Panc1 (cell line): ENCODE measurements at regions not wholly inside any gene's neighbourhood (a gene's known extent, or its start where the extent isn't known, plus 50 kb on each side); places are given as distances from the start of the nearest gene placed in this dataset.

Experiments
- ATAC-seq: fragments of 200-7000 bp; cut with Tn5 transposase; 2 replicates; pipeline ENCODE4 v1.9.1; 2020; ENCODE audit warnings: mild to moderate bottlenecking, moderate library complexity
- BruUV-seq: library from RNA; stranded (reverse); fragments of 400-500 nt; replicated peaks from 2 replicates; lab custom pipeline; 2021; lab: Mats Ljungman, UMichigan
- CTCF ChIA-PET: fragments of 300-600 bp; sonication (Branson Sonifier 250); formaldehyde crosslinking; loops from one replicate; lab custom pipeline; 2022; ENCODE audit warnings: antibody characterized with exemption; lab: Charles Lee
- POLR2A ChIA-PET: fragments of 300-600 bp; sonication (Branson Sonifier 250); formaldehyde crosslinking; loops from one replicate; lab custom pipeline; 2022; ENCODE audit warnings: antibody characterized with exemption; lab: Charles Lee
- DNase-seq: peaks from one replicate; pipeline ENCODE4 v3.0.0-alpha.2; 2010; ENCODE audit warnings: low read depth, low spot score
- H3K27ac ChIP-seq: 2 replicates; pipeline ENCODE4 v1.5.1; 2011; ENCODE audit warnings: mild to moderate bottlenecking, low read length, inconsistent platforms
- H3K27me3 ChIP-seq: fragments of 200-500 bp; sonication (Bioruptor generic); 2 replicates; pipeline ENCODE4 v1.6.0; 2014; ENCODE audit warnings: low read length, inconsistent platforms; ENCODE audit not compliant: control insufficient read depth, insufficient read depth
- H3K36me3 ChIP-seq: fragments of 200-500 bp; sonication (Bioruptor generic); 2 replicates; pipeline ENCODE4 v1.5.1; 2014; ENCODE audit warnings: inconsistent platforms, mild to moderate bottlenecking, low read length, moderate library complexity; ENCODE audit not compliant: control insufficient read depth, insufficient read depth
- H3K4me1 ChIP-seq: 2 replicates; pipeline ENCODE4 v1.5.1; 2011; ENCODE audit warnings: inconsistent platforms, mild to moderate bottlenecking, low read length, moderate library complexity; ENCODE audit not compliant: control insufficient read depth, insufficient read depth
- H3K4me3 ChIP-seq, 2 experiments: 2 replicates each; pipeline ENCODE4 v1.5.1; 2011 to 2012; ENCODE audit warnings: low read depth in 2 of 2, low read length in 2 of 2, mild to moderate bottlenecking in 2 of 2, inconsistent platforms in 1 of 2, moderate library complexity in 1 of 2
- H3K9me3 ChIP-seq: fragments of 200-500 bp; sonication (Bioruptor generic); 2 replicates; pipeline ENCODE4 v1.5.1; 2014; ENCODE audit warnings: low read depth, mild to moderate bottlenecking, inconsistent platforms, low read length, moderate library complexity; ENCODE audit not compliant: control insufficient read depth, insufficient read depth
- POLR2AphosphoS5 ChIP-seq: IDR thresholded peaks from 2 replicates; pipeline ENCODE4 v1.6.1; 2012; ENCODE audit warnings: mild to moderate bottlenecking, low read depth, low read length, moderate library complexity
- SIN3A ChIP-seq: IDR thresholded peaks from 2 replicates; pipeline ENCODE4 v1.6.1; 2012; ENCODE audit warnings: low read depth, mild to moderate bottlenecking, low read length, moderate library complexity, borderline replicate concordance; ENCODE audit not compliant: insufficient read depth
- TCF7L2 ChIP-seq: IDR thresholded peaks from 2 replicates; pipeline ENCODE4 v1.6.1; 2011; ENCODE audit warnings: mild to moderate bottlenecking, low read depth, low read length, inconsistent platforms
- in situ Hi-C: cut with HindIII; loops from 2 replicates; pipeline ENCODE4 v1.10.0; 2016; ENCODE audit warnings: low sequenced_read_pairs, low pct_unique_long_range_greater_than_20kb
- intact Hi-C: fragments of 100-400 bp; cut with micrococcal nuclease; formaldehyde crosslinking; loops from one replicate; pipeline ENCODE4 v1.10.0; 2022; ENCODE audit not compliant: unreplicated experiment
- TF ChIP-seq, protein P1 (sequence below), 2 experiments: IDR thresholded peaks; 2 replicates each; pipeline ENCODE4 v1.6.1; 2011 to 2012; ENCODE audit warnings: low read depth in 2 of 2, control low read depth in 1 of 2, low read length in 1 of 2, mild to moderate bottlenecking in 1 of 2, moderate library complexity in 1 of 2; ENCODE audit not compliant: insufficient read depth in 1 of 2
- TF ChIP-seq, protein P2 (sequence below): fragments of 450-650 bp; IDR thresholded peaks from 2 replicates; pipeline ENCODE4 v1.5.1; 2017; ENCODE audit warnings: mild to moderate bottlenecking

DNA sequence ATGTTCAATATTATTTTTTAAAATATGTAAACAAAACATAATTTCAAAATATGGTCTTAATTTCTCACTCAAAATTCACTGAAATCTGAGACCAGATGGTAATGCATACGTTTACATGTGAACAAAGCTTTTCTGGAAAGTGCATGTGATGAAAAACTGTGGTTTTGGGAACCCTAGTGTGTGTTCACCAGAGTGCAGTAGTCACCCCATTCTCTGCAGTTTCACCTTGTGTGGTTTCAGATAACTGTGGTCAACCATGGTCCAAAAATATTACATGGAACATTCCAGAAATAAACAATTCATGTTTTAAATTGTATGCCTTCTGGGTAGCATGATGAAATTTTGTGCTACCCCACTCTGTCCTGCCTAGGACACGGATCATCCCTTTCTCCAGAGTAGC, 2021.9 kb downstream of the MRPL39 start:
- in situ Hi-C loops: no loop called here

DNA sequence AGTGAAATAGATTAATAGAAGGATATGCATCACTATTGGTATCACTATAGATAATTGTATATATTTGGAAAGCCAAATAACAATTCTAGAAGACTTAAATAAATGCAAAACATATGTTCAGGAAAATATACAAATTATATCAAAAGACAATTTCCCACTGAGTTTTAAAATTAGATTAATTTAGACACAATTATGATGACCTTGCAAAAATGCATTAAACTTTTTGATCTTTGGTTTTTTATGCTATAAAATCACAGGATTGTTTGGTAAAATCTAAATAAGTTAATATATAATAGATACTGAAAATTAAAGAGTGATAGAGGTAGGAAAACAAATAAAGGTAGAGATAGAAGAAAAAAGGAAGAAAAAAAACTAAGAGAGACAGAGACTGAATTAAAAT, 2027.7 kb downstream of the MRPL39 start:
- Histone ChIP-seq H3K27ac (no peak overlapping the region), H3K36me3 (no peaks in the 10 kb centered on the region), H3K27me3 (no peaks in the 10 kb centered on the region), H3K4me1 (no peaks in the 10 kb centered on the region), H3K9me3 (no peaks in the 10 kb centered on the region), H3K4me3 (no peak overlapping the region)
- no TSS peak for BruUV-seq
- ChIA-PET POLR2A (no interaction called here), CTCF (no interaction called here)
- intact Hi-C loops: no loop called here
- in situ Hi-C loops: no loop called here
- ATAC-seq (no peak), DNase-seq (no peak)
- no peak for TF ChIP-seq TCF7L2
- TF ChIP-seq, protein P1, sequence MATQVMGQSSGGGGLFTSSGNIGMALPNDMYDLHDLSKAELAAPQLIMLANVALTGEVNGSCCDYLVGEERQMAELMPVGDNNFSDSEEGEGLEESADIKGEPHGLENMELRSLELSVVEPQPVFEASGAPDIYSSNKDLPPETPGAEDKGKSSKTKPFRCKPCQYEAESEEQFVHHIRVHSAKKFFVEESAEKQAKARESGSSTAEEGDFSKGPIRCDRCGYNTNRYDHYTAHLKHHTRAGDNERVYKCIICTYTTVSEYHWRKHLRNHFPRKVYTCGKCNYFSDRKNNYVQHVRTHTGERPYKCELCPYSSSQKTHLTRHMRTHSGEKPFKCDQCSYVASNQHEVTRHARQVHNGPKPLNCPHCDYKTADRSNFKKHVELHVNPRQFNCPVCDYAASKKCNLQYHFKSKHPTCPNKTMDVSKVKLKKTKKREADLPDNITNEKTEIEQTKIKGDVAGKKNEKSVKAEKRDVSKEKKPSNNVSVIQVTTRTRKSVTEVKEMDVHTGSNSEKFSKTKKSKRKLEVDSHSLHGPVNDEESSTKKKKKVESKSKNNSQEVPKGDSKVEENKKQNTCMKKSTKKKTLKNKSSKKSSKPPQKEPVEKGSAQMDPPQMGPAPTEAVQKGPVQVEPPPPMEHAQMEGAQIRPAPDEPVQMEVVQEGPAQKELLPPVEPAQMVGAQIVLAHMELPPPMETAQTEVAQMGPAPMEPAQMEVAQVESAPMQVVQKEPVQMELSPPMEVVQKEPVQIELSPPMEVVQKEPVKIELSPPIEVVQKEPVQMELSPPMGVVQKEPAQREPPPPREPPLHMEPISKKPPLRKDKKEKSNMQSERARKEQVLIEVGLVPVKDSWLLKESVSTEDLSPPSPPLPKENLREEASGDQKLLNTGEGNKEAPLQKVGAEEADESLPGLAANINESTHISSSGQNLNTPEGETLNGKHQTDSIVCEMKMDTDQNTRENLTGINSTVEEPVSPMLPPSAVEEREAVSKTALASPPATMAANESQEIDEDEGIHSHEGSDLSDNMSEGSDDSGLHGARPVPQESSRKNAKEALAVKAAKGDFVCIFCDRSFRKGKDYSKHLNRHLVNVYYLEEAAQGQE (IDR thresholded peaks at IDR 0.05; ENCODE audit: insufficient read depth in 1 of 2, low read depth in 2 of 2, low read length in 1 of 2): no peak

More for the DNA sequence above, 2021.9 kb downstream of the MRPL39 start:
- no TSS peak for BruUV-seq
- POLR2A ChIA-PET: no interaction called here
- Histone ChIP-seq H3K9me3 (no peaks in the 10 kb centered on the region), H3K27me3 (no peaks in the 10 kb centered on the region), H3K4me1 (no peaks in the 10 kb centered on the region), H3K4me3 (no peak overlapping the region), H3K36me3 (no peaks in the 10 kb centered on the region), H3K27ac (no peak overlapping the region)
- CTCF ChIA-PET: interaction anchor here (0.6 kb wide), 1 partner anchor 23 kb away, joined by 3 read pairs; no protein-coding TSS in a partner anchor
- DNase-seq (no peak), ATAC-seq (no peak)
- TF ChIP-seq POLR2AphosphoS5 (no peak), TCF7L2 (no peak), SIN3A (no peak)
- TF ChIP-seq, protein P2, sequence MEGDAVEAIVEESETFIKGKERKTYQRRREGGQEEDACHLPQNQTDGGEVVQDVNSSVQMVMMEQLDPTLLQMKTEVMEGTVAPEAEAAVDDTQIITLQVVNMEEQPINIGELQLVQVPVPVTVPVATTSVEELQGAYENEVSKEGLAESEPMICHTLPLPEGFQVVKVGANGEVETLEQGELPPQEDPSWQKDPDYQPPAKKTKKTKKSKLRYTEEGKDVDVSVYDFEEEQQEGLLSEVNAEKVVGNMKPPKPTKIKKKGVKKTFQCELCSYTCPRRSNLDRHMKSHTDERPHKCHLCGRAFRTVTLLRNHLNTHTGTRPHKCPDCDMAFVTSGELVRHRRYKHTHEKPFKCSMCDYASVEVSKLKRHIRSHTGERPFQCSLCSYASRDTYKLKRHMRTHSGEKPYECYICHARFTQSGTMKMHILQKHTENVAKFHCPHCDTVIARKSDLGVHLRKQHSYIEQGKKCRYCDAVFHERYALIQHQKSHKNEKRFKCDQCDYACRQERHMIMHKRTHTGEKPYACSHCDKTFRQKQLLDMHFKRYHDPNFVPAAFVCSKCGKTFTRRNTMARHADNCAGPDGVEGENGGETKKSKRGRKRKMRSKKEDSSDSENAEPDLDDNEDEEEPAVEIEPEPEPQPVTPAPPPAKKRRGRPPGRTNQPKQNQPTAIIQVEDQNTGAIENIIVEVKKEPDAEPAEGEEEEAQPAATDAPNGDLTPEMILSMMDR: no peak
- TF ChIP-seq, protein P1 (IDR thresholded peaks at IDR 0.05; ENCODE audit: insufficient read depth in 1 of 2, low read depth in 2 of 2, low read length in 1 of 2): no peak
- intact Hi-C loops: no loop called here
